ENCODE measurements at regions not wholly inside any gene's neighbourhood (a gene's known extent, or its start where the extent isn't known, plus 50 kb on each side); places are given as distances from the start of the nearest gene placed in this dataset.
A peak's percentile ranks its signal among the peaks of the same experiment; 100 is the strongest.

DNA sequence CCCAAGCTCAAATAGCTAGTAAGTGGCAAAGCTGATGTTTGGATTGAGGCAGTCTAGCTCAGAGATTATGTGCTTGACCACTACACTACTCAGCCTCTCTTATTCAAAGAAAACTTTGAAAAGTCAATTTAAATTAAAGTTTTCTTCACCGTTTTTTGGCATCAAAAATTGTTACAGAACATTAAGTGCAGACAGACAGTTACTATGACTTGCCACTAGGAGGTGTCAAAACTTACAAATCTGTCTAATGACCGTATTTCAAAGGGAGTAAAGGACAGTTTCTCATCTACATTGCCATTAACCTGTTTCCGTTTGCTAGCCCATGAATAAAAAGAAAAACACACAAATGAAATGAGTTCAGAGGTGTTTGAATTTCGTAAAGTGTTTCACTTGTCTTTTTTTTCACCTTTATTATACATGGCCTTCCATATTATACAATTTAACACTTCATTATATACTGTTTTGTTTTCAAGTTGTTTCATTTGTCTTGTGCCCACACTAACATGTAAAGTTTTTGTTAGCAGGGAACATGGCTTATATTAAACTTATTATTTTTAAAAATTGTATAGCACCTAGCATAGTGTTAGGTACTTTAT, 57.4 kb upstream of the MTF2 start:
- Mint-ChIP-seq H3K27ac (no peak overlapping the region), H3K36me3 (ENCODE audit: low read depth) (no peaks in the 10 kb centered on the region), H3K4me1 (ENCODE audit: low read depth) (no peaks in the 10 kb centered on the region), H3K27me3 (peaks cover 3% of the 10 kb centered on the region), H3K9me3 (no peaks in the 10 kb centered on the region), H3K4me3 (no peak overlapping the region)
- peak; percentile 95 for ATAC-seq
- ChIA-PET POLR2A (no interaction called here), CTCF (interaction anchor here (0.6 to 5.3 kb wide), 31 partner anchors 8 to 283 kb away, joined by 3 to 96 read pairs (median 4); partner anchors contain the start of genes DIPK1A and MTF2)
- intact Hi-C loops (cut with micrococcal nuclease): loop anchor here (1.0 to 10.0 kb wide), 2 partner anchors 41 to 123 kb away; no protein-coding TSS in a partner anchor
- TF ChIP-seq, protein P1, sequence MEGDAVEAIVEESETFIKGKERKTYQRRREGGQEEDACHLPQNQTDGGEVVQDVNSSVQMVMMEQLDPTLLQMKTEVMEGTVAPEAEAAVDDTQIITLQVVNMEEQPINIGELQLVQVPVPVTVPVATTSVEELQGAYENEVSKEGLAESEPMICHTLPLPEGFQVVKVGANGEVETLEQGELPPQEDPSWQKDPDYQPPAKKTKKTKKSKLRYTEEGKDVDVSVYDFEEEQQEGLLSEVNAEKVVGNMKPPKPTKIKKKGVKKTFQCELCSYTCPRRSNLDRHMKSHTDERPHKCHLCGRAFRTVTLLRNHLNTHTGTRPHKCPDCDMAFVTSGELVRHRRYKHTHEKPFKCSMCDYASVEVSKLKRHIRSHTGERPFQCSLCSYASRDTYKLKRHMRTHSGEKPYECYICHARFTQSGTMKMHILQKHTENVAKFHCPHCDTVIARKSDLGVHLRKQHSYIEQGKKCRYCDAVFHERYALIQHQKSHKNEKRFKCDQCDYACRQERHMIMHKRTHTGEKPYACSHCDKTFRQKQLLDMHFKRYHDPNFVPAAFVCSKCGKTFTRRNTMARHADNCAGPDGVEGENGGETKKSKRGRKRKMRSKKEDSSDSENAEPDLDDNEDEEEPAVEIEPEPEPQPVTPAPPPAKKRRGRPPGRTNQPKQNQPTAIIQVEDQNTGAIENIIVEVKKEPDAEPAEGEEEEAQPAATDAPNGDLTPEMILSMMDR (IDR thresholded peaks at IDR 0.05): peak; percentile 88
- DNase-seq: no peak

DNA sequence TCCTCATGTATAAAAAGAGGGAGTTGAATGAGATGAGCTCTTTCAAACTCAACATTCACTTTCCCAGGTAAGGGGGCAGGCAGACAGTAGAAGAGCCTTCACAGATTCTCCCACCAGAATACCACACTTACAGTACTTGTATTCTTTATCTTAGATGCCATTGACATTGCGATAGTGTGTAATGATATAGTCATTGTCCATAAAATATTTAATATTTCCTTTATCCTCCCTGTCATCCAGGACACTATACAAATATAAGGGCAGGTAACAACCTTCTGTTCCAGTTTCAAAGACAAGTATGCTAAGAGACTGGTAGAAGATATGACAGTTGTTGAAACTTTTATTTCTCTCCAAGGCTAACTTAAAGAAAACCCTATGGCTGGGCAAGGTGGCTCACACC, 56.5 kb upstream of the MTF2 start:
- intact Hi-C loops (cut with micrococcal nuclease): loop anchor here (10.0 kb wide), 1 partner anchor 122 kb away; no protein-coding TSS in a partner anchor

DNA sequence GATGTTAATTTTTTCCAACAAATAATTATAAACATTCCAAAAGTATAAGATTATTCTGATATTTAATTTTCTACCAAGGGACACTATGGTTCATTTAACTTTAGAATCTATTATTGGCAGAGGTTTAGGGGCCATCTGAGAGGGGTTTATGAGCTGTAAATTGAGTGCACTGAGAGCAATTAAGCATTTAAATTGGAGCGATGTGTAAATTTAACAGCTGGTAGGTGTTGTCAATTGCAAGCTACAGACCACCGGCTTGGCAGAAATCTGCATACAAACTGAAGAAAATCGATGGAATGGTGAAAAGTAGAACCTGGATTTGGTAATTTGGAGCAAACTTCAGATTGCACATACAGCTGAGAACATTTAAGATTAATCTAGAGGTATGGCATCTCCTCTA, 55.8 kb upstream of the MTF2 start:
- intact Hi-C loops (cut with micrococcal nuclease): loop anchor here (10.0 kb wide), 1 partner anchor 122 kb away; no protein-coding TSS in a partner anchor
- POLR2A ChIA-PET: interaction anchor here (0.9 to 1.7 kb wide), 3 partner anchors 20 to 62 kb away, joined by 3 to 9 read pairs (median 3); partner anchors contain the start of genes DIPK1A and MTF2
- TF ChIP-seq, protein P1 (IDR thresholded peaks at IDR 0.05): no peak
- DNase-seq: no peak
- Mint-ChIP-seq H3K27me3 (peaks cover 2% of the 10 kb centered on the region), H3K27ac (no peak overlapping the region), H3K4me1 (ENCODE audit: low read depth) (no peaks in the 10 kb centered on the region), H3K4me3 (no peak overlapping the region), H3K9me3 (no peaks in the 10 kb centered on the region), H3K36me3 (ENCODE audit: low read depth) (no peaks in the 10 kb centered on the region)
- CTCF ChIA-PET: interaction anchor here (0.9 to 5.3 kb wide), 16 partner anchors 9 to 274 kb away, joined by 3 to 96 read pairs (median 4); partner anchors contain the start of gene MTF2
- no peak for ATAC-seq

More for the DNA sequence above, 56.5 kb upstream of the MTF2 start:
- TF ChIP-seq, protein P1 (IDR thresholded peaks at IDR 0.05): no peak
- no peak overlapping the region for H3K27ac Mint-ChIP-seq
- peaks cover 2% of the 10 kb centered on the region for H3K27me3 Mint-ChIP-seq
- H3K36me3 Mint-ChIP-seq (ENCODE audit: low read depth): no peaks in the 10 kb centered on the region
- H3K4me3 Mint-ChIP-seq: no peak overlapping the region
- DNase-seq (no peak), ATAC-seq (no peak)
- H3K9me3 Mint-ChIP-seq: no peaks in the 10 kb centered on the region
- no peaks in the 10 kb centered on the region for H3K4me1 Mint-ChIP-seq (ENCODE audit: low read depth)
- CTCF ChIA-PET: interaction anchor here (1.1 to 5.3 kb wide), 11 partner anchors 10 to 163 kb away, joined by 3 to 96 read pairs (median 6); partner anchors contain the start of gene MTF2
- POLR2A ChIA-PET: interaction anchor here (1.7 kb wide), 1 partner anchor 56 kb away, joined by 9 read pairs; the partner anchor contains the start of gene MTF2

DNA sequence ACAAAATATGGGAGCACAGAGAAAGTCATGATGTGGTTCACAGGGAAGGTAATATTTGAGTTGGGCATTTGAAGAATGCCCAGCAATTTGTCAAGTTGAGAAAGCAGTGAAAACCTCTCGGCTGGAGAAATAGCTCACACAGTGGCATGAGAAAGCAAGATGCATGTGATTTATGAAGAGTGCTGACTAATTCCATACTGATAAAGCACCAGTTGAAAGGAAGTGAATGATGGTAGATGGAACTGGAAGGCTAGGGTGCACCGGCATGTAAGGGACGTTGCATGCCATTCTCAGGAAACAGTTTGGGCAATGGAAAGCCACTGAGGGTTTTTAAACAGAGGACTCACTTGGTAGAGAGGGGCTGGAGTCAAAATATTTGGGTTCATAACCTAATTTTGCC, 53.5 kb upstream of the MTF2 start:
- intact Hi-C loops (cut with micrococcal nuclease): loop anchor here (10.0 kb wide), 1 partner anchor 119 kb away; no protein-coding TSS in a partner anchor
- Mint-ChIP-seq H3K36me3 (ENCODE audit: low read depth) (no peaks in the 10 kb centered on the region), H3K27ac (no peak overlapping the region), H3K4me3 (no peak overlapping the region), H3K9me3 (no peaks in the 10 kb centered on the region), H3K4me1 (ENCODE audit: low read depth) (peaks cover 16% of the 10 kb centered on the region), H3K27me3 (peaks cover 2% of the 10 kb centered on the region)
- ATAC-seq (no peak), DNase-seq (no peak)
- CTCF ChIA-PET: interaction anchor here (0.7 to 5.3 kb wide), 10 partner anchors 9 to 167 kb away, joined by 3 to 96 read pairs (median 3); no protein-coding TSS in a partner anchor
- POLR2A ChIA-PET: interaction anchor here (0.8 kb wide), 1 partner anchor 15 kb away, joined by 3 read pairs; no protein-coding TSS in a partner anchor
- TF ChIP-seq, protein P1 (IDR thresholded peaks at IDR 0.05): no peak

DNA sequence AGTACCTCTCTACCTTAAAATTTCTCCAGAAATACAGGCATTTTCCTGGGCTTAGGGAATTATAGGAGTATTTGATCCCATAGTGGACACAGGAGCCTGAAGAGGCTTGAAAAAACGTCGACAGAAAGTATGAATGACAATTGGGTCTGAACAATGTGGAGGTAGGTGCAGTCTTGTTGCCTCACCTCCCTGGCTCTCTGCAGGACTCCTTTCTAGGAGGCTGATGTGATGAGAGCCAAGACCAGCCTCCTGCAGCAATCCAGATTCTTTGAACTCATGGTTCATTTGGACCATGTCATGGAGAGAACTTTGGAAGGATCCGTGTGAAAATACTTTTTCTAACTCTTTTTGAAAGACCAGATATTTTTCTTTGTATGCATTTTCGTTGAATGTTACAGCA, 50.5 kb upstream of the MTF2 start:
- Mint-ChIP-seq H3K4me1 (ENCODE audit: low read depth) (peaks cover 24% of the 10 kb centered on the region), H3K27me3 (peaks cover 2% of the 10 kb centered on the region), H3K27ac (no peak overlapping the region), H3K4me3 (no peak overlapping the region), H3K36me3 (ENCODE audit: low read depth) (no peaks in the 10 kb centered on the region), H3K9me3 (no peaks in the 10 kb centered on the region)
- ATAC-seq (no peak), DNase-seq (no peak)
- intact Hi-C loops (cut with micrococcal nuclease): loop anchor here (10.0 kb wide), 1 partner anchor 116 kb away; no protein-coding TSS in a partner anchor
- CTCF ChIA-PET: interaction anchor here (1.0 kb wide), 2 partner anchors 34 to 60 kb away, joined by 3 read pairs; no protein-coding TSS in a partner anchor
- TF ChIP-seq, protein P1 (IDR thresholded peaks at IDR 0.05): no peak
- POLR2A ChIA-PET: no interaction called here
